HG02623 (cell line): ENCODE measurements at regions not wholly inside any gene's neighbourhood (a gene's known extent, or its start where the extent isn't known, plus 50 kb on each side); places are given as distances from the start of the nearest gene placed in this dataset.
"Not testable (repeated sequence)": the region's sequence is repeated elsewhere in the genome, so short reads cannot be mapped to it uniquely, and the experiment has no call there.

ENCODE experiments used
- ATAC-seq: cut with Tn5 transposase; IDR thresholded peaks from one replicate; pipeline ENCODE4 v1.9.1; 2021; ENCODE audit warnings: moderate library complexity; ENCODE audit not compliant: unreplicated experiment

DNA sequence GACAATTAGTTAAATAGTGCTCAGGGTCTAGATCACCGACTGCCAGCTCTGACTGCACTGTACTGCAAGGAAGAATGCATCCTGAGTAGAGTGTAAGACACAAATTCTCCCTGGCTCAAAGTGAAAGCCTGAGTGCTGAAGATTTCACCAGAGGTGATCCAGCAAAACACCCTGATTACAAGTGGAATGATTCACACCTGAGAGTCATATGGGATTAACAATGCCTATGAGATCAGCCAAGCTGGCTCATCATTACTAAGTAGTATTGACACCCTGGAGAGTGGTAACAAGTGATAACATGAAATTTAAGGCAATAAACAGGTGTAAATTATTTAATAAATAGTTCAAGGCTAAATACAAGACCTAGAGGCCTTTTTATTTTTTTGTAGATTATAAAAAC lies 403.8 kb upstream of the PRR20A start:
- ATAC-seq, result no peak

DNA sequence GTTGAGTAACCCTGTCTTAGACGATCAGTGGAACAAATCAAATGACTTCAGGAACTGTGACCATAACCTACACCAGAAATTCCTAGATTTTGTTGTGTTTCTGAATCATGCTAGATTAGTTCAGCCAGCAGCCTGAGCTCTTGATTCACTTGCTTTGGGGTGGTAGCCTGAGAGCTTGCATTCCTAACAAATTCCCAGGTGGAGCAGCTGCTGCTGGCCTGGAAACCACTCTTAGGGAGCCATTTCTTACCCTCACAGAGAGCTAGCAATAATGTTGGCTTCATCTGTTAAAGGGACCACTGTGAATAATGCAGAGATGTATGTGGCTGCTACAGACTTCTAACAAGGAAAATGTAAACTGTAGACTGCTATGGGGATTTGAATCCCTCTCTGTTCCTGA lies 388.1 kb upstream of the PRR20A start:
- no peak for ATAC-seq

DNA sequence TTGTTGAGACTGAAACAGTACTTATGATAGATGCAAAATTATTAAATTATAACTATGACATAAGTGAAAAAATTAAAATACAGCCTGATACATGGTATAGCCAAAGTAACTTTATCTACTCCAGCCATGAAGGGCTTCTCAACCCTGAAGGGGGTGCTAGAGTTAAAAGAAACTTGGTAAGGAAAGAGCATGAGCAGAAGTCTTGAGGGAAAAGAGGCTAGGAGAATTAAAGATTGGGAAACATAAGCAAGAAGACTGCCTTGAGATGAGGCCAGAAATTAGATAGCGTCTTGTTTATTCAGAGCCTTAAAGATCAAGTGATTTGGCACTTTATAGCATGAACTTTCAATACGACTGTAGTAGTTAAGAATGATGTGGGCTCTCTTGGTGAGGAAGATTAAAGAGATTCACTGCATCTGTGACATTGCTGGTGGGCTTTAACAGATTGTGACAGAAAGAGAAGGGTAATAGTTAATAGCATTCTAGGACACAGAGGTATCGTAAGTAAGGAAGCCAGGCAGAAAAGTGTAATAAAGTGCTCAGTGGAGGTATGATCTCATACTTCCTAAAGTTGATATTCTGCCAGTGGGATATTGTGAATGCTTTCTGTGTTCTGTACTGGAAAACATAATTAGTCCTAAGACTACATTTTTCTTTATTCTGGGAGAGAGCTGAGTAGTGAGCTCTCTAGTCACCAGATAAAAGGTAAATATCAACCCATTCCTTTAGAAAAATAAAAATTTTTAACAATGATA lies 385.4 kb upstream of the PRR20A start:
- ATAC-seq, result no peak

DNA sequence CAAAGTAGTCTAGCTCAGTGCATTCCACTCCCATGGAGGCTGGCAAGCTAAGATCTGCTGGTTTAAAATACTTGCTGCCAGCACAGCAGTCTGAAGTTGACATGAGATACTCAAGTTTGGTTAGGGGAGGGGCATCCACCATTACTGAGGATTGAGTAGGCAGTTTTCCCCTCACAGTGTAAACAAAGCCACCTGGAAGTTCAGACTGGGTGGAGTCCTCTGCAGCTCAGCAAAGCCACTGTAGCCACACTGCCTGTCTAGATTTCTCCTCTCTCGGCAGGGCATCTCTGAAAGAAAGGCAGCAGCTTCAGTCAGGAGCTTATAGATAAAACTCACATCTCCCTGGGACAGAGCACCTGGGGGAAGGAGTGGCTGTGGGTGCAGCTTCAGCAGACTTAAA lies 377.4 kb upstream of the PRR20A start:
- not testable (repeated sequence) for ATAC-seq

DNA sequence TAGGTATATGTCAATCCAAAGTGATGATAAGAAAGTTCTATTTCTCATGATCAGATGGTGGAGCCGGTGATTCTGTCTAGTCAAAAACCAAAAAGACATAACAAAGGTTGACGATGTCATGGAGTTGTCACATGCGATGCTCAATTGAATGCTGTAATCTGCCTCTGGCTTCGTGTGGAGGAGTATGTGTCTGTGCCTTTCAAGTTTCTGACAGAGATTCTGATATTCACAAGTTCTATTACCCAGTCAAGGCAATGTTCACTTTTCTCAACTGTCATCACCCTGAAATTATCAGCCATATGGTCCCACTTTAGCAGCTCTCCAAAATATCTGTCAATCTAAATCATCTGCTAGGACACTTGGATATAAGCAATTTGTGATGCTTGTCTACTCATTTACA lies 367.6 kb upstream of the PRR20A start:
- ATAC-seq, result no peak

DNA sequence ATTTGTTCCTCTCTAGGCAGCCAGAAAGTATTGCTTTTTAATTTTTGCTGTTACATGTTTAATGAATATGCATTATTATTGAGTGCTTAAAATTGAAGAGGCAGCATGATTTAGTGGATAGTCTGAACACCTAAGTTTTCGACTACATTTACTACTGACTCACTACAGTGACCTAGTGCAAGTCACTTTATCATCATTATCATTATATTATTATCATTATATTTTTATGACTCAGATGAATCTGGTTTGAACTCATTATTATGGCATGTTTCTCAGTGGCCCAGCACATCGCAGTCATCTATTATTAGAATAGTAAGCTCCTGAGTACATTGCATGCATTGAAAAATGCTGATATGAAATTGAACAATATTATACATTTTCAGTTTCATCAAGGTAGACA lies 351.2 kb upstream of the PRR20A start:
- ATAC-seq, result no peak

DNA sequence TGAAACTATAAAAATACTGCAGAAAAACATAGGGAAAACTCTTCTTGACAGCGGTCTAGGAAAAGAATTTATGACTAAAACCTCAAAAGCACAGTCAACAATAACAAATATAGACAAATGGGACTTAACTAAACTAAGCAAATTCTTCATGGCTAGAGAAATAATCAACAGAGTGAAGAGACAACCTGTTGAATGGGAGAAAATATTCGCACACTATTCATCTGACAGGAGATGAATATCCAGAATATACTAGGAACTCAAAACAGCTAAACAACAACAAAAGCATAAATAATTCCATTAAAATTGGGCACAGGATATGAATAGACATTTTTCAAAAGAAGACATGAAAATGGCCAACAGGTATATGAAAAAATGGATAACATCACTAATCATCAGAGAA lies 303.6 kb upstream of the PRR20A start:
- ATAC-seq, result no peak

DNA sequence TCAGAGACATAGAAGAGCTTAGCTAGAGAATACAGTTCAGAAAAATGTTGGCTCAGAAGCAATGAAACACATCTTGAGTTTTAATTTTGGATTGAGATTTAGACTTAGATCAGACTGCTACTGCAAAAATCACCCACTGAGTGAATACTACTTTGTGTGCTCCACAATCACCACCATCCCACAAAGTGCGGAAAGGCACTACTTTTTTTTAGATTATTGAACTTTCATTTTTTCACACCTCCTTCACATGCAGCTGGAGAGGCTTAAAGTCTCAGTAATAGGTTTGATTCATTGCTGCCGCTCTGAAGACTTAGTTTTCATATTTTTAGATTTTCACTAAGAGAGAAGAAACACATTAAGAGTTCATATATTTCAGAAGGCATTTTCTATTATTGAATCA lies 289.9 kb upstream of the PRR20A start:
- ATAC-seq, result no peak

DNA sequence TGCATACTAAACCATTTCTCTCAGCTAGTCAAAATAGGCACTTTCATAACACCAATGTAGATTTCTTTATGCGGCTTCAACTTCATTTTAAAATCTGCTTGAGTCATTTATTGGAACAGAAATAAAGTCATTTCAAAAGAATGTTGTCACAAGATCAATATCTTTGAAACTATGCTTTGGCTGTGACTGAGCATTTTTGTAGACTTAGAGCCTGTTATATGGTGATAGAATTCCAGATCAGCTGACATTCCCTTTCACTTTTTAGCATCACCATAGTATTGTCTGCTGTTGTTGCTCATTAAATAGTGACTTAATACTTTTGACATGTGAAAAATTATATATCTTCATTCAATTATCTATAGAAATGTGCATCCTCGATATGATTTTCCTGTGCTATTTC lies 279.2 kb upstream of the PRR20A start:
- no peak for ATAC-seq

DNA sequence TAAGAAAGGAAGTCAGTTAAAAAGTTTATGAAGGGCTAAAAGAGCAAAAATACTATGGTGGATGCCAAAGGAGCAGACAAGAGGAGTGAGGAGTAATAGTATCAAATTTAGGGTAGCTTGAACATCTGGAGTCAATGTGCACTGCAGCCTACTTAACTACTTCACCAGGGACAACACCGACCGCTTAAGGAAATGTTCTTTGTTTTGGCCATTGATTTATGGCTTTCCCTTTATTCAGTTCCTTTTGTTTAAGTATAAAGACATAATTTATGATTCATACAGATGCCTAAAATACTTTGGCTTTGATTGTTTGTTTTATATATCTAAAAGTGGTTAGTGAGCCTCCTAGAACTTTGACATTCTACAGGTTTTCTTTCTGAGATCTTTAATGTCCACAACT lies 276.3 kb upstream of the PRR20A start:
- no peak for ATAC-seq

DNA sequence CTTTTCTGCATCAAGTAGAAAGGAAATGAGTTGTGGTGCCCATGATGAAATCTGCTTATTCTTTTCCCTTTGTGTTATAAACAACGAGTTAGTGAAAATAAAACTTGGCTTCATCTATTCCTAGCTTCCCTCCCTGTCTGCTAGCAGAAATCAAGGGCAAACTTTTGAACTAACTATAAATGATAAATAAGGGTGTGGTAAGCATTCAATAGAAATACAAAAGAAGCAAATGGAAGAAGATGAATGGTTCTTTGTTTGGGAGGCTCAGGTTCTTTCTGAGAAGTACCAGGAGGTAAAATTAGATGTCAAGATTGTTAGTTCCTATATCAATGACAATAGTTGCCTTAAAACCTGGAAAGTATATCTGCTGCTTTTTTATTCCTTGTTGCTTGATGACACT lies 275.3 kb upstream of the PRR20A start:
- ATAC-seq, result no peak

DNA sequence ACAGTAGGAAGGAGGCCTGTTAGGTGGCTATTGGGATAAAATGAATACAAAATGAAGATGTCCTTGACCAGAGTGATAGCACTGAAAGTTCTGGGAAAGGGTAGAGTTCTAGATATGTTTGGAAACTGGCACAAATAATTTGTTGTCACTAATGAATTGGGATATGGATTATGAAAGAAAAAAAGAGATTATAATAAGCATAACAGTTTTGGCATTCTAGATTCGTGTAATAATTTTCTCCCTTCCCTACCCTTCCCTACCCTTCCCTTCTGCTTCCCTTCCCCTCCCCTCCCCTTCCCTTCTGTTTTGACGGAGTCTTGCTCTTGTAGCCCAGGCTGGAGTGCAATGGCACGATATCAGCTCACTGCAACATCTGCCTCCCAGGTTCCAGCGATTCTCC lies 271.0 kb upstream of the PRR20A start:
- no peak for ATAC-seq

DNA sequence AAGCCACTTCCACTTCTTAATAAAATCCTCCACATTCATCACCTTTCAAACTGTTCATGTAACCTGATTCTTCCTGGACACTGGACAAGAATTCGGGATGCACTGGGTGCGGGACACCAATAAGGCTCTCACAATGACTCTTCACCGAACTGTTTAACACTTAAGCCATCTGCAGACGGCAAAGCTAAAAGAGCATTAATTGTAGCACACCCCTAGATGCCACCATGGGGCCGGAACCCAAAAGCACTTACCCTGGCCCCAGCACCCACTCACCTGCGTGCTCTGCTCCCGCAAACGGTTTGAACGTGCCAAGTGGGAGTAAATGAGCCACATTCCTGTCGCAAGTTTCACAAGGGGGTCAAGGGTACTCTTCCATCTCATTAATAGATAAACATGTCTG lies 254.3 kb upstream of the PRR20A start:
- no peak for ATAC-seq

DNA sequence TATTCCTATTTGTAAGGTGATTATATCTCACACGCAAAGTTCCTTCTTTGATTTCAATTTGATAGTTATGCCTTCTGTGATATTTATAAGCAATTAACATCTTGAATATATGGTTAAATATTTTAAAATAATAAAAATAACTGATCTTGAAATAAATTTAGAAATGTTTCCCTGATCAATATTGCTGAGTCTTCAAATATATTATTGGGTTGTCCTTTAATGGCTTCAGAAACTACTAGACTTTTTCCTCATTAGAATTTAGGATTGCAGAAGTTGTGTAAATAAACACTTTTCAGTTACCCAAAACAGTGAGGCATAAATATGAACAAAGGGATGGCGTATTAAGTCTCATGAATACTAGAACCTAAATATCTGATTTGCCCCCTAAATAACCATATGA lies 252.3 kb upstream of the PRR20A start:
- no peak for ATAC-seq

DNA sequence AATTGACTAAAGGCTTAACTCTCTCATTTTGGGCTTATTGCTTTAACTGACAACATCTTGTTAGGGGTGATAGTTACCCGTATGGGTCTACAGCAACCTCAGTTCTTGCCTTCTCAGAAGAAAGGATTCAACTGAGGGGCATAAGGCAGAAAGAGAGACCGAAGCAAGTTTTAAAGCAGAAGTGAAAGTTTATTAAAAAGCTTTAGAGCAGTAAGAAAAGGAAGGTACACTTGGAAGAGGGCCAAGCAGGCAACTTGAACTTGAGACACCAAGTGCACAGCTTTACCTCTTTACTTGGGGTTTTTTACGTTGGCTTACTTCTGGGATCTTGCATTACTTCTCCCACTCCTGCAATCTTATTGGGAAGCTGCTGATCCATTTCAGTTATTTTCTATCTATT lies 246.9 kb upstream of the PRR20A start:
- no peak for ATAC-seq

DNA sequence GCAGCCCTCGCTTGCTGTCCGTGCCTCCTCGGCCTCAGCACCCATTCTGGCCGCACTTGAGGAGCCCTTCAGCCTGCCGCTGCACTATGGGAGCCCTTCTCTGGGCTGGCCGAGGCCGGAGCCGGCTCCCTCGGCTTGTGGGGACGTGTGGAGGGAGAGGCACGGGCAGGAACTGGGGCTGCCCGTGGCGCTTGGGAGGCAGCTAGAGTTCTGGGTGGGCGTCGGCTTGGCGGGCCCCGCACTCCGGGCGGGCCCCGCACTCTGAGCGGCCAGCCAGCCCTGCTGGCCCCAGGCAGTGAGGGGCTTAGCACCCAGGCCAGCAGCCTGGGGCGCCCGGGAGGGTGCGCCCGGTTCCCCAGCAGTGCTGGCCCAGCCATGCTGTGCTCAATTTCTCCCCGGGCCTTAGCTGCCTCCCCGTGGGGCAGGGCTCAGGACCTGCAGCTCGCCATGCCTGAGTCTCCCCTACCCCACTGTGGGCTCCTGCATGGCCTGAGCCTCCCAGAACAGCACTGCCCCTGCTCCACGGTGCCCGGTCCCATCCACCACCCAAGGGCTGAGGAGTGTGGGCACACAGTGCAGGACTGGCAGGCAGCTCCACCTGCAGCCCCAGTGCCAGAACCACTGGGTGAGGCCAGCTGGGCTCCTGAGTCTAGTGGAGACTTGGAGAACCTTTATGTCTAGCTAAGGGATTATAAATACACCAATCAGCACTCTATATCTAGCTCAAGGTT lies 240.0 kb upstream of the PRR20A start:
- no peak for ATAC-seq

DNA sequence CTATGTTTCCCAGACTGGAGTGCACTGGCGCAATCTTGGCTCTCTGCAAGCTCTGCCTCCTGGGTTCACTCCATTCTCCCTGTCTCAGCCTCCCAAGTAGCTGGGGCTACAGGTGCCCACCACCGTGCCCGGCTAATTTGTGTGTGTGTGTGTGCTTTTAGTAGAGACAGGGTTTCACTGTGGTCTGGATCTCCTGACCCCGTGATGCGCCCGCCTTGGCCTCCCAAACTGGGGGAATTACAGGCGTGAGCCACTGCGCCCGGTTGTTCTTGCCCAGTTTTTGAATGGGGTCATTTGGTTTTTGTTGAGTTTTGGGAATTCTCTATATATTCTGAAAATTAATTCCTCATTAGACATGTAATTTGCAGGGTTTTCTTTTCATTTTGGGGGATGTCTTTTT lies 238.4 kb upstream of the PRR20A start:
- no peak for ATAC-seq

DNA sequence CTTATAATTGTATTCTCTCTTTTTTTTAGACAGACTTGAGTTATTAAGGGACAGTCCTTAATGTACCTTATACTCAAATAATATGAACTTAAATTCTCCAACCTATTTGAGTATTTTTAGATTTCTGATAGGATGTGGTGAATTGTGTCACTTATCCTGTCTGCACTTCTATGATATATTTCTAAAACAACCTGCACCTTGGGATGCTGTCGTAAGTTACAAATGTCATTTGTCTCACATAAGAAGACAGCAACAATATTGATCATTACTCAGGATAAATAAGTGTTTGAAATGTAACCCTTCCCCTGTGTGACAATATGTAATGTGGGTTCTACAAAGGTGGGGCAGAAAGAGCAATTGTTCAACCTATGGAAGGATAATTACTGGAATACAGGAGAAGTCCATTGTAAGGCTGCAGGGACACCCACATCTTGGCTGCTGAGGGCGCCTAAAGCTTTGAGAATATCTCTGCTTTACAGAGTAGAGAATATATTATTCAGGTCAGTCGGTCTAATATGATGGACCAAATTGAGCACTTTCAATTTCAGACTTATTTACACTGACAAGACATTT lies 236.9 kb upstream of the PRR20A start:
- ATAC-seq, result no peak

DNA sequence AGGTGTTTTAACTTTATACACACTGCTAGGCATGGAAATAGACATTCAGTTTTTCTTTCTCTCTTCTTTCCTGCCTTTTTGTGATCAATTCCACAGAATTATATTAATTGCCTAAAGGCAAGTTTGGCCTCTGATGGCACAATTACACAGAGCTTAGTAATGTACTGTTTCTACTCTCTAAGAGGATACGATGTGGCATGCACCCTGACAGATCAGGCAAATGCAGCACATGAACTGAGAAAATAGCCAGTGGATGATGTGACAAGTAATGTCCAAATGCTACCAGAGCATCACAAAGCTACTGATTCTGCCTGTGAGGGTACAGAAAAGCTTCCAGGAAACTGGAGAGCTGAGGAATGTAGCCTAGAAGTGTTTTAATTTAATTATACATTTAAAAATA lies 233.8 kb upstream of the PRR20A start:
- ATAC-seq, result no peak

DNA sequence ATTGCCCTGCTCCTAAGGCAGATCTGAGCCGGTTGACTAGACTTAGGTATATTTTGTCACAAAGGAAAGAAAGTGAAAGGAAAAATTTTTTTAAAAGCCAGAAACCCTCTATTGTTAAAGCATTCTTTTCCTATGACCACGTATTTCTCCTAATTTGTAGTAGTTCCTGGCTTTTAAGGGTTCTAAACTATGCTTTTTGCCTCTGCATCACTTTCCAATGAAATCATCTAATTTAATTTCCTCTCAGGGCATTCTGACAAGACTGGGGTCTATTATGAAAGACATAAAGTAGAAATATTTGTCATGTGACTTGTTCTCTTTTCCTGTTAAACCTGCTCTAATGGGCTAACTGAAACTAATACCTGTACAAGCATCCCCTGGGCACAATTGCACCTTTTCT lies 233.0 kb upstream of the PRR20A start:
- ATAC-seq, result no peak

DNA sequence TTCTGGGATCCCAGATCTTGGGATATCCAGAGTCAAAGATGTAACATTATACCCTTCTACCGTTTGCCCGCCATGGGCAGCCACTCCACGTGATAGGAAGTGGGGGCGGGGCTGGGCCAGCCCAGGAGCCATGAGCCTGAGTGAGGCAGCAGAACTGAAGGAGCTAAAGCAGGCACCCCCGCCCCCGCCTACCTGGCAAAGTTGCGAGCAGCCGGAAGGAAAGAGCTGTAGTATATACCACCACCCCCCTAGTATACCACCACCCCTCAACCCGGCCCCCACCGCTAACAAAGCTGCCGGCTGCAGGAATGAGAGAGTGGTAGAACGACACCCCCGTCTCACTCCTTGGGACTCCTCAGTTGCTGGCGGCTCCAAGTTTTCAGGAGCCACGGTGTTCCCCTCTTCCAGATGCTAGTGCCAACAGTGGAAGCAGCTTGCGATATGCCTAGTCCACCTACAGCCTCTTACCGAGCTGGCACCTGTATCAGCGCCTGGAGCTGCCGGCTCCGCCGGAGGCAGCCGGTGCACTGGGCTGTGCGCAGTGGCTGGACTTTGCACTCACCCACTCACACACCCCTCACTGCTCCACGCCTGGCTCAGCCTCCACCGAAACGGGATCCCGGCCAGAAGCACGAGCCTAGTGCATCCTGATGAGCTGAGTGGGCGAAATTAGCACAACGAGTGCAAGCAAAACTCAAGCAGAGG lies 230.7 kb upstream of the PRR20A start:
- ATAC-seq, result no peak

DNA sequence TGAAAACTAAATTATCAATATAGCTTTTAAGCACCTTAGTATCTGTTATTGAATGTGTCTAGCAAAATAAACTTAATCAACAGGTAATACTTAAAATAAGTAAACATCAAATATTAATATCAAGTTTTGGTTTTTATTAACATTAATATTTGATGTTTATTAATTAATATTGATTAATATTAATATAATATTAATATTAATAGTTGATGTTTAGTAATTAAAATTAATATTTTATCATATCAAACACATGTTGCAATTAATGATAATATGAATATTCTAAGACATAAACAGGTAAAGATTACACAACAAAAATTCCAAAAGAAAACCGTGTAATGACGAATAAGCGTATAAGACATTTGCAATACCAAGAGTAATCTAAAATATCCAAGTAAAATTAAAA lies 222.8 kb upstream of the PRR20A start:
- ATAC-seq, result no peak
